HG03039 (cell line): ENCODE measurements at regions not wholly inside any gene's neighbourhood (a gene's known extent, or its start where the extent isn't known, plus 50 kb on each side); places are given as distances from the start of the nearest gene placed in this dataset.

Source experiments
- ATAC-seq: cut with Tn5 transposase; IDR thresholded peaks from one replicate; pipeline ENCODE4 v1.9.1; 2021; ENCODE audit warnings: mild to moderate bottlenecking, moderate library complexity; ENCODE audit not compliant: unreplicated experiment

GRCh38 chr3:72109327-72110259, 324.6 kb upstream of the PROK2 start:
- ATAC-seq = no peak

- ATAC-seq = no peak
Observed at GRCh38 chr3:72105306-72105705, 320.4 kb upstream of the PROK2 start.

GRCh38 chr3:72102112-72102616, 317.2 kb upstream of the PROK2 start:
- ATAC-seq = peak; percentile 52

- ATAC-seq = no peak
Observed at GRCh38 chr3:72101494-72101893, 316.5 kb upstream of the PROK2 start.

GRCh38 chr3:72100601-72101187, 315.7 kb upstream of the PROK2 start:
- peak; percentile 54 for ATAC-seq

GRCh38 chr3:72100080-72100511, 315.1 kb upstream of the PROK2 start:
- ATAC-seq = no peak

- no peak for ATAC-seq
Observed at GRCh38 chr3:72099326-72100079, 314.6 kb upstream of the PROK2 start.

- ATAC-seq = no peak
Observed at GRCh38 chr3:72097053-72097452, 312.1 kb upstream of the PROK2 start.

GRCh38 chr3:72095521-72095920, 310.6 kb upstream of the PROK2 start:
- ATAC-seq = no peak

GRCh38 chr3:72093992-72094334, 309.0 kb upstream of the PROK2 start:
- ATAC-seq = no peak

GRCh38 chr3:72093270-72093991, 308.5 kb upstream of the PROK2 start:
- ATAC-seq = no peak

- no peak for ATAC-seq
Observed at GRCh38 chr3:72092778-72093177, 307.8 kb upstream of the PROK2 start.

- ATAC-seq = no peak
Observed at GRCh38 chr3:72088486-72089025, 303.6 kb upstream of the PROK2 start.

- ATAC-seq = no peak
Observed at GRCh38 chr3:72087420-72087819, 302.5 kb upstream of the PROK2 start.

GRCh38 chr3:72086743-72087087, 301.8 kb upstream of the PROK2 start:
- ATAC-seq = no peak

- no peak for ATAC-seq
Observed at GRCh38 chr3:72086042-72086742, 301.2 kb upstream of the PROK2 start.

GRCh38 chr3:72085036-72085435, 300.1 kb upstream of the PROK2 start:
- ATAC-seq = no peak

- no peak for ATAC-seq
Observed at GRCh38 chr3:72082776-72083462, 298.0 kb upstream of the PROK2 start.

GRCh38 chr3:72082186-72082715, 297.3 kb upstream of the PROK2 start:
- peak; percentile 44 for ATAC-seq
